HCT116 (cell line): ENCODE measurements at regions not wholly inside any gene's neighbourhood (a gene's known extent, or its start where the extent isn't known, plus 50 kb on each side); places are given as distances from the start of the nearest gene placed in this dataset.

ENCODE experiments used
- ATAC-seq: fragments of 200-7000 bp; cut with Tn5 transposase; 2 replicates; pipeline ENCODE4 v1.9.1; 2020; ENCODE audit warnings: mild to moderate bottlenecking, moderate library complexity
- BruUV-seq: library from RNA; stranded (reverse); fragments of 400-500 nt; replicated peaks from 2 replicates; lab custom pipeline; 2021; lab: Mats Ljungman, UMichigan
- CTCF ChIA-PET: fragments of 300-600 bp; sonication (Branson Sonifier 250); formaldehyde crosslinking; loops from one replicate; lab custom pipeline; 2021; ENCODE audit warnings: antibody characterized with exemption; lab: Charles Lee
- POLR2A ChIA-PET: fragments of 300-600, 350-600 bp; sonication (Branson Sonifier 250); formaldehyde crosslinking; loops from one replicate; lab custom pipeline; 2021; ENCODE audit warnings: antibody characterized with exemption; lab: Charles Lee
- RAD21 ChIA-PET, 2 experiments: fragments of 300-600 bp; sonication (Branson Sonifier 250); formaldehyde crosslinking; loops; one replicate each; lab custom pipeline; 2023; ENCODE audit warnings: low total read pairs in 2 of 2; ENCODE audit not compliant: uncharacterized antibody in 2 of 2, unreplicated experiment in 2 of 2, low non-redundant PET in 1 of 2; lab: Charles Lee
- DNase-seq: peaks from one replicate; pipeline ENCODE4 v3.0.0-alpha.2; 2010; ENCODE audit warnings: low read depth, low spot score
- H2AFZ ChIP-seq: fragments of 200-600 bp; shearing (Covaris generic), sonication (generic); 2 replicates; pipeline ENCODE4 v1.6.1; 2017; ENCODE audit warnings: low read depth, mixed run types, mixed read lengths, antibody characterized with exemption, low read length; ENCODE audit not compliant: poor library complexity, severe bottlenecking
- H3K27ac ChIP-seq: 2 replicates; pipeline ENCODE4 v1.5.1; 2012; ENCODE audit warnings: low read depth, low read length
- H3K27me3 ChIP-seq: fragments of 200-600 bp; sonication (generic); 2 replicates; pipeline ENCODE4 v1.6.1; 2016; ENCODE audit warnings: mixed run types, low read length, mixed read lengths; ENCODE audit not compliant: insufficient read depth
- H3K36me3 ChIP-seq, 2 experiments: fragments of 200-500 bp in 1 of 2; fragments of 200-600 bp in 1 of 2; sonication (Bioruptor generic) in 1 of 2; sonication (generic) in 1 of 2; 2 replicates each; pipeline versions ENCODE4 v1.5.1 to v1.6.1; 2014 to 2016; ENCODE audit warnings: low read length in 2 of 2, inconsistent platforms in 1 of 2, mixed read lengths in 1 of 2, mixed run types in 1 of 2; ENCODE audit not compliant: insufficient read depth in 2 of 2, control insufficient read depth in 1 of 2
- H3K4me1 ChIP-seq, 2 experiments: fragments of 200-600 bp in 1 of 2; sonication (generic) in 1 of 2; 2 replicates each; pipeline versions ENCODE4 v1.5.1 to v1.6.1; 2012 to 2017; ENCODE audit warnings: low read length in 2 of 2, inconsistent platforms in 1 of 2, mild to moderate bottlenecking in 1 of 2, mixed read lengths in 1 of 2, mixed run types in 1 of 2, moderate library complexity in 1 of 2; ENCODE audit not compliant: insufficient read depth in 2 of 2, control insufficient read depth in 1 of 2
- H3K4me2 ChIP-seq: fragments of 200-600 bp; sonication (generic); 2 replicates; pipeline ENCODE4 v1.6.1; 2017; ENCODE audit warnings: mixed run types, low read length, mixed read lengths
- H3K4me3 ChIP-seq, 2 experiments: fragments of 200-600 bp in 1 of 2; sonication (generic) in 1 of 2; replicated peaks in 1 of 2; 2 replicates each; pipeline ENCODE4 v1.5.1; 2011 to 2016; ENCODE audit warnings: low read length in 2 of 2, control low read depth in 1 of 2, low read depth in 1 of 2, mild to moderate bottlenecking in 1 of 2, mixed read lengths in 1 of 2, mixed run types in 1 of 2
- H3K79me2 ChIP-seq: fragments of 200-600 bp; sonication (generic); 2 replicates; pipeline ENCODE4 v1.6.1; 2017; ENCODE audit warnings: mild to moderate bottlenecking, mixed run types, low read length, moderate library complexity, mixed read lengths; ENCODE audit not compliant: insufficient read depth
- H3K9ac ChIP-seq: fragments of 200-600 bp; sonication (generic); 2 replicates; pipeline ENCODE4 v1.6.1; 2016; ENCODE audit warnings: low read length, mixed read lengths
- H3K9me2 ChIP-seq: fragments of 200-600 bp; sonication (generic), shearing (Covaris generic); 2 replicates; pipeline ENCODE4 v1.6.1; 2017; ENCODE audit warnings: mixed run types, mild to moderate bottlenecking, moderate library complexity; ENCODE audit not compliant: insufficient read depth
- H3K9me3 ChIP-seq, 2 experiments: fragments of 200-500 bp in 1 of 2; fragments of 200-600 bp in 1 of 2; sonication (Bioruptor generic) in 1 of 2; sonication (generic) in 1 of 2; 2 replicates each; pipeline ENCODE4 v1.6.1; 2014 to 2017; ENCODE audit warnings: low read length in 2 of 2, mixed read lengths in 2 of 2, inconsistent platforms in 1 of 2, low read depth in 1 of 2, mild to moderate bottlenecking in 1 of 2, mixed run types in 1 of 2, moderate library complexity in 1 of 2; ENCODE audit not compliant: control insufficient read depth in 1 of 2, insufficient read depth in 1 of 2
- H4K20me1 ChIP-seq: fragments of 200-600 bp; sonication (generic), shearing (Covaris generic); 2 replicates; pipeline ENCODE4 v1.6.1; 2017; ENCODE audit warnings: mixed run types, mild to moderate bottlenecking, moderate library complexity; ENCODE audit not compliant: insufficient read depth
- CBX3 ChIP-seq: IDR thresholded peaks from 2 replicates; pipeline ENCODE4 v1.6.1; 2012; ENCODE audit warnings: low read depth
- CEBPB ChIP-seq: IDR thresholded peaks from 2 replicates; pipeline ENCODE4 v1.6.1; 2012; ENCODE audit warnings: low read depth
- EGR1 ChIP-seq: IDR thresholded peaks from 2 replicates; pipeline ENCODE4 v1.6.1; 2012; ENCODE audit warnings: low read depth
- ELF1 ChIP-seq: IDR thresholded peaks from 2 replicates; pipeline ENCODE4 v1.6.1; 2012; ENCODE audit warnings: low read depth, borderline replicate concordance
- EZH2 ChIP-seq: fragments of 200-600 bp; sonication (generic); IDR thresholded peaks from 2 replicates; pipeline ENCODE4 v1.6.1; 2017; ENCODE audit warnings: antibody characterized with exemption, mixed run types
- EZH2phosphoT487 ChIP-seq: fragments of 200-600 bp; IDR thresholded peaks from 2 replicates; pipeline ENCODE4 v1.6.1; 2018; ENCODE audit warnings: antibody characterized with exemption, borderline replicate concordance
- JUND ChIP-seq: IDR thresholded peaks from 2 replicates; pipeline ENCODE4 v1.6.1; 2012
- POLR2A ChIP-seq: IDR thresholded peaks from 2 replicates; pipeline ENCODE4 v1.7.0; 2011; ENCODE audit warnings: borderline replicate concordance; ENCODE audit not compliant: insufficient read depth, insufficient read length; ENCODE audit errors: extremely low read depth
- RAD21 ChIP-seq: IDR thresholded peaks from 2 replicates; pipeline ENCODE4 v1.6.1; 2012; ENCODE audit warnings: low read depth, mild to moderate bottlenecking
- SIN3A ChIP-seq: IDR thresholded peaks from 2 replicates; pipeline ENCODE4 v1.6.1; 2012; ENCODE audit warnings: low read depth
- TCF7L2 ChIP-seq: IDR thresholded peaks from 2 replicates; pipeline ENCODE4 v1.7.0; 2011; ENCODE audit warnings: borderline replicate concordance, inconsistent platforms; ENCODE audit not compliant: insufficient read depth, insufficient read length; ENCODE audit errors: extremely low read depth
- YY1 ChIP-seq: IDR thresholded peaks from 2 replicates; pipeline ENCODE4 v1.6.1; 2011; ENCODE audit warnings: low read length, low read depth, moderate library complexity, mild to moderate bottlenecking; ENCODE audit not compliant: insufficient replicate concordance; ENCODE audit errors: extremely low read depth
- ZFX ChIP-seq: fragments of 450-650 bp; IDR thresholded peaks from 2 replicates; pipeline ENCODE4 v1.6.1; 2017
- intact Hi-C: fragments of 100-400 bp; cut with micrococcal nuclease; formaldehyde crosslinking; loops from 2 replicates; pipeline ENCODE4 v1.10.0; 2022
- TF ChIP-seq, protein P1 (sequence below): IDR thresholded peaks from 2 replicates; pipeline ENCODE4 v1.6.1; 2012
- TF ChIP-seq, protein P2 (sequence below): IDR thresholded peaks from 2 replicates; pipeline ENCODE4 v1.6.1; 2011; ENCODE audit warnings: mild to moderate bottlenecking, low read length, moderate library complexity; ENCODE audit not compliant: insufficient replicate concordance; ENCODE audit errors: extremely low read depth
- TF ChIP-seq, protein P3 (sequence below): IDR thresholded peaks from 2 replicates; pipeline ENCODE4 v1.6.1; 2012
- TF ChIP-seq, protein P4 (sequence below), 3 experiments: fragments of 200-600 bp in 1 of 3; sonication (generic) in 1 of 3; IDR thresholded peaks in 2 of 3; conservative IDR thresholded peaks in 1 of 3; 2 replicates each; pipeline ENCODE4 v1.5.1; 2012 to 2017; ENCODE audit warnings: low read depth in 2 of 3, low read length in 2 of 3, antibody characterized with exemption in 1 of 3, borderline replicate concordance in 1 of 3, control low read depth in 1 of 3, mild to moderate bottlenecking in 1 of 3, mixed read lengths in 1 of 3, mixed run types in 1 of 3, moderate library complexity in 1 of 3; ENCODE audit not compliant: insufficient read depth in 1 of 3
- TF ChIP-seq, protein P5 (sequence below): IDR thresholded peaks from 2 replicates; pipeline ENCODE4 v1.6.1; 2012; ENCODE audit warnings: low read depth

DNA sequence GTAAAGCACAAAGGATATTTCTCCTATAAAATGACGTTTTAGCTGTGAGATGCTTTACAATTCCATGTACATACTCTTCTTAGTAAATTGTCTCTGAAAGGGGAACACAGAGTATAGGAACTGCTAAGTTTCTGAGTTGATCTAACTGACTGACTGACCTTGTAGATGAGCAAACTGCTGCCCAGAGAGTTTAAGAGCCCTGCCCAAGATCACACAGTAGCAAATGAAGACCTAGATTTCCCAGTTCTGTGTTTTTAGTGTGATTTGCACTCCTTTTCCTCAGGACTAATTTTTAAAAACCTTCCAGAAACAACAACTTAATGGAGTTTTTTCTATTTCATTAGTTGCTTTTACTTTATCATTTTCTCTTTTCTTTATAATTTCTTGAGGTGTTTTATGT, 247.7 kb downstream of the PDCD6IP start:
- Histone ChIP-seq H4K20me1 (no peaks in the 10 kb centered on the region; the same call in 1 of the 2 replicates), H3K36me3 (no peaks in the 10 kb centered on the region), H3K4me3 (no peak overlapping the region), H2AFZ (no peak overlapping the region), H3K27ac (no peak overlapping the region), H3K9me3 (no peaks in the 10 kb centered on the region), H3K9ac (no peak overlapping the region), H3K4me2 (no peak overlapping the region), H3K4me1 (no peaks in the 10 kb centered on the region), H3K79me2 (no peaks in the 10 kb centered on the region), H3K9me2 (no peaks in the 10 kb centered on the region), H3K27me3 (peaks cover 19% of the 10 kb centered on the region)
- ChIA-PET CTCF (no interaction called here), POLR2A (no interaction called here), RAD21 (no interaction called here)
- TF ChIP-seq, protein P1, sequence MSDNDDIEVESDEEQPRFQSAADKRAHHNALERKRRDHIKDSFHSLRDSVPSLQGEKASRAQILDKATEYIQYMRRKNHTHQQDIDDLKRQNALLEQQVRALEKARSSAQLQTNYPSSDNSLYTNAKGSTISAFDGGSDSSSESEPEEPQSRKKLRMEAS, result no peak
- TF ChIP-seq, protein P2, sequence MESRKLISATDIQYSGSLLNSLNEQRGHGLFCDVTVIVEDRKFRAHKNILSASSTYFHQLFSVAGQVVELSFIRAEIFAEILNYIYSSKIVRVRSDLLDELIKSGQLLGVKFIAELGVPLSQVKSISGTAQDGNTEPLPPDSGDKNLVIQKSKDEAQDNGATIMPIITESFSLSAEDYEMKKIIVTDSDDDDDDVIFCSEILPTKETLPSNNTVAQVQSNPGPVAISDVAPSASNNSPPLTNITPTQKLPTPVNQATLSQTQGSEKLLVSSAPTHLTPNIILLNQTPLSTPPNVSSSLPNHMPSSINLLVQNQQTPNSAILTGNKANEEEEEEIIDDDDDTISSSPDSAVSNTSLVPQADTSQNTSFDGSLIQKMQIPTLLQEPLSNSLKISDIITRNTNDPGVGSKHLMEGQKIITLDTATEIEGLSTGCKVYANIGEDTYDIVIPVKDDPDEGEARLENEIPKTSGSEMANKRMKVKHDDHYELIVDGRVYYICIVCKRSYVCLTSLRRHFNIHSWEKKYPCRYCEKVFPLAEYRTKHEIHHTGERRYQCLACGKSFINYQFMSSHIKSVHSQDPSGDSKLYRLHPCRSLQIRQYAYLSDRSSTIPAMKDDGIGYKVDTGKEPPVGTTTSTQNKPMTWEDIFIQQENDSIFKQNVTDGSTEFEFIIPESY, result no peak
- no peak for TF ChIP-seq ELF1
- TF ChIP-seq EGR1, result no peak
- no peak for TF ChIP-seq SIN3A
- no peak for TF ChIP-seq EZH2
- TF ChIP-seq, protein P3, sequence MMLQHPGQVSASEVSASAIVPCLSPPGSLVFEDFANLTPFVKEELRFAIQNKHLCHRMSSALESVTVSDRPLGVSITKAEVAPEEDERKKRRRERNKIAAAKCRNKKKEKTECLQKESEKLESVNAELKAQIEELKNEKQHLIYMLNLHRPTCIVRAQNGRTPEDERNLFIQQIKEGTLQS, result no peak
- no peak for TF ChIP-seq EZH2phosphoT487
- TF ChIP-seq POLR2A, result no peak
- no peak for TF ChIP-seq RAD21
- no peak for TF ChIP-seq YY1
- no peak for TF ChIP-seq JUND
- TF ChIP-seq, protein P4, sequence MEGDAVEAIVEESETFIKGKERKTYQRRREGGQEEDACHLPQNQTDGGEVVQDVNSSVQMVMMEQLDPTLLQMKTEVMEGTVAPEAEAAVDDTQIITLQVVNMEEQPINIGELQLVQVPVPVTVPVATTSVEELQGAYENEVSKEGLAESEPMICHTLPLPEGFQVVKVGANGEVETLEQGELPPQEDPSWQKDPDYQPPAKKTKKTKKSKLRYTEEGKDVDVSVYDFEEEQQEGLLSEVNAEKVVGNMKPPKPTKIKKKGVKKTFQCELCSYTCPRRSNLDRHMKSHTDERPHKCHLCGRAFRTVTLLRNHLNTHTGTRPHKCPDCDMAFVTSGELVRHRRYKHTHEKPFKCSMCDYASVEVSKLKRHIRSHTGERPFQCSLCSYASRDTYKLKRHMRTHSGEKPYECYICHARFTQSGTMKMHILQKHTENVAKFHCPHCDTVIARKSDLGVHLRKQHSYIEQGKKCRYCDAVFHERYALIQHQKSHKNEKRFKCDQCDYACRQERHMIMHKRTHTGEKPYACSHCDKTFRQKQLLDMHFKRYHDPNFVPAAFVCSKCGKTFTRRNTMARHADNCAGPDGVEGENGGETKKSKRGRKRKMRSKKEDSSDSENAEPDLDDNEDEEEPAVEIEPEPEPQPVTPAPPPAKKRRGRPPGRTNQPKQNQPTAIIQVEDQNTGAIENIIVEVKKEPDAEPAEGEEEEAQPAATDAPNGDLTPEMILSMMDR (IDR thresholded peaks at IDR 0.05 in 2 of 3, conservative IDR thresholded peaks at IDR 0.05 in 1 of 3; ENCODE audit: borderline replicate concordance in 1 of 3, insufficient read depth in 1 of 3, low read depth in 2 of 3, low read length in 2 of 3), result no peak
- no peak for TF ChIP-seq CEBPB
- TF ChIP-seq ZFX, result no peak
- TF ChIP-seq TCF7L2, result no peak
- TF ChIP-seq CBX3, result no peak
- TF ChIP-seq, protein P5, sequence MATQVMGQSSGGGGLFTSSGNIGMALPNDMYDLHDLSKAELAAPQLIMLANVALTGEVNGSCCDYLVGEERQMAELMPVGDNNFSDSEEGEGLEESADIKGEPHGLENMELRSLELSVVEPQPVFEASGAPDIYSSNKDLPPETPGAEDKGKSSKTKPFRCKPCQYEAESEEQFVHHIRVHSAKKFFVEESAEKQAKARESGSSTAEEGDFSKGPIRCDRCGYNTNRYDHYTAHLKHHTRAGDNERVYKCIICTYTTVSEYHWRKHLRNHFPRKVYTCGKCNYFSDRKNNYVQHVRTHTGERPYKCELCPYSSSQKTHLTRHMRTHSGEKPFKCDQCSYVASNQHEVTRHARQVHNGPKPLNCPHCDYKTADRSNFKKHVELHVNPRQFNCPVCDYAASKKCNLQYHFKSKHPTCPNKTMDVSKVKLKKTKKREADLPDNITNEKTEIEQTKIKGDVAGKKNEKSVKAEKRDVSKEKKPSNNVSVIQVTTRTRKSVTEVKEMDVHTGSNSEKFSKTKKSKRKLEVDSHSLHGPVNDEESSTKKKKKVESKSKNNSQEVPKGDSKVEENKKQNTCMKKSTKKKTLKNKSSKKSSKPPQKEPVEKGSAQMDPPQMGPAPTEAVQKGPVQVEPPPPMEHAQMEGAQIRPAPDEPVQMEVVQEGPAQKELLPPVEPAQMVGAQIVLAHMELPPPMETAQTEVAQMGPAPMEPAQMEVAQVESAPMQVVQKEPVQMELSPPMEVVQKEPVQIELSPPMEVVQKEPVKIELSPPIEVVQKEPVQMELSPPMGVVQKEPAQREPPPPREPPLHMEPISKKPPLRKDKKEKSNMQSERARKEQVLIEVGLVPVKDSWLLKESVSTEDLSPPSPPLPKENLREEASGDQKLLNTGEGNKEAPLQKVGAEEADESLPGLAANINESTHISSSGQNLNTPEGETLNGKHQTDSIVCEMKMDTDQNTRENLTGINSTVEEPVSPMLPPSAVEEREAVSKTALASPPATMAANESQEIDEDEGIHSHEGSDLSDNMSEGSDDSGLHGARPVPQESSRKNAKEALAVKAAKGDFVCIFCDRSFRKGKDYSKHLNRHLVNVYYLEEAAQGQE, result no peak
- ATAC-seq (no peak), DNase-seq (no peak)
- intact Hi-C loops, result no loop called here
- no TSS peak for BruUV-seq
